Stimulated activated naive CD4-positive, alpha-beta T cell treated with Interleukin-2 at 50 U/mL for 16 hours (primary cell): ENCODE measurements at regions not wholly inside any gene's neighbourhood (a gene's known extent, or its start where the extent isn't known, plus 50 kb on each side); places are given as distances from the start of the nearest gene placed in this dataset.

ENCODE experiments used
- DNase-seq: peaks from one replicate; lab custom pipeline; 2025; lab: John Stamatoyannopoulos, UW

GRCh38 chr1:8267307-8267706 is 50.6 kb upstream of the SLC45A1 start:
- DNase-seq: no peak

- no peak for DNase-seq
These were observed 51.3 kb upstream of the SLC45A1 start for GRCh38 chr1:8266436-8267165.

GRCh38 chr1:8263791-8264190 is 54.1 kb upstream of the SLC45A1 start:
- no peak for DNase-seq

GRCh38 chr1:8261398-8261762 is 56.5 kb upstream of the SLC45A1 start:
- DNase-seq: no peak

- no peak for DNase-seq
These were observed 58.2 kb upstream of the SLC45A1 start for GRCh38 chr1:8259498-8260290.

- no peak for DNase-seq
These were observed 60.3 kb upstream of the SLC45A1 start for GRCh38 chr1:8257621-8258020.

GRCh38 chr1:8256321-8256720 is 61.6 kb upstream of the SLC45A1 start:
- DNase-seq: no peak

- DNase-seq: no peak
These were observed 62.2 kb upstream of the SLC45A1 start for GRCh38 chr1:8255712-8256111.

GRCh38 chr1:8252266-8252951 is 65.5 kb upstream of the SLC45A1 start:
- DNase-seq: no peak

GRCh38 chr1:8251635-8252034 is 66.3 kb upstream of the SLC45A1 start:
- no peak for DNase-seq

- no peak for DNase-seq
These were observed 68.1 kb upstream of the SLC45A1 start for GRCh38 chr1:8249838-8250237.

GRCh38 chr1:8247811-8248436 is 70.0 kb upstream of the SLC45A1 start:
- no peak for DNase-seq

GRCh38 chr1:8244304-8244703 is 73.6 kb upstream of the SLC45A1 start:
- no peak for DNase-seq

GRCh38 chr1:8242498-8242897 is 75.4 kb upstream of the SLC45A1 start:
- DNase-seq: no peak

- no peak for DNase-seq
These were observed 76.4 kb upstream of the SLC45A1 start for GRCh38 chr1:8241417-8242014.

GRCh38 chr1:8239306-8240023 is 78.4 kb upstream of the SLC45A1 start:
- DNase-seq: no peak

- DNase-seq: no peak
These were observed 78.9 kb upstream of the SLC45A1 start for GRCh38 chr1:8239039-8239305.

- DNase-seq: no peak
These were observed 79.5 kb upstream of the SLC45A1 start for GRCh38 chr1:8238141-8239038.

GRCh38 chr1:8232036-8232757 is 85.7 kb upstream of the SLC45A1 start:
- no peak for DNase-seq

- DNase-seq: no peak
These were observed 87.7 kb upstream of the SLC45A1 start for GRCh38 chr1:8230292-8230621.
